Jurkat, Clone E6-1 (cell line): ENCODE measurements at regions not wholly inside any gene's neighbourhood (a gene's known extent, or its start where the extent isn't known, plus 50 kb on each side); places are given as distances from the start of the nearest gene placed in this dataset.
"Not testable (repeated sequence)": the region's sequence is repeated elsewhere in the genome, so short reads cannot be mapped to it uniquely, and the experiment has no call there.

Experiments used
- DNase-seq: peaks from one replicate; pipeline ENCODE4 v3.0.0-alpha.2; 2011; ENCODE audit warnings: low read depth, low spot score
- H3K4me3 ChIP-seq: 2 replicates; pipeline ENCODE4 v1.5.1; 2011; ENCODE audit warnings: mild to moderate bottlenecking, low read length, control low read depth, moderate library complexity

- no peak overlapping the region for H3K4me3 ChIP-seq
- DNase-seq = no peak
Measured at GRCh38 chr10:30176776-30177533, 117.6 kb upstream of the JCAD start.

GRCh38 chr10:30176182-30176581 is 116.8 kb upstream of the JCAD start:
- DNase-seq = no peak
- no peak overlapping the region for H3K4me3 ChIP-seq

- H3K4me3 ChIP-seq = no peak overlapping the region
- DNase-seq = no peak
Measured at GRCh38 chr10:30172673-30173072, 113.3 kb upstream of the JCAD start.

DNA sequence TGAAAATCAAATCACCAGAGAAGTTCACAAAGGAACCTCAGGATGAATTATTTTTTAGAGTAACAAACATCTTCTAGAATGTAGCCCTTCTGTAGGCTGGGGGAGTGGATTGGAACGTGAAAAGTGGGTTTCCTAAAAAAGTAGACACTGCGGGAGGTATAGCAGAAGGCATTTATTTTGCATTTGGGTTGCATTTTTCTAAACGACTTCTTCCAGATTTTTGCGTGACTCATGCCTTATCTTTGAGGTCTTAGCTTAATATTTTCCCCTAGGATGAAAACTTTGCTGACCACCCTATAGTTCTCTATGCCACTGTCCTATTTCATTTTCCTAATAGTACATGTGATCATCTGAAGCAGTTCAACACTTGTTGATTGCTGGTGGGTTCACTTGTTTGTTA is 112.7 kb upstream of the JCAD start:
- DNase-seq = no peak
- H3K4me3 ChIP-seq = no peak overlapping the region

DNA sequence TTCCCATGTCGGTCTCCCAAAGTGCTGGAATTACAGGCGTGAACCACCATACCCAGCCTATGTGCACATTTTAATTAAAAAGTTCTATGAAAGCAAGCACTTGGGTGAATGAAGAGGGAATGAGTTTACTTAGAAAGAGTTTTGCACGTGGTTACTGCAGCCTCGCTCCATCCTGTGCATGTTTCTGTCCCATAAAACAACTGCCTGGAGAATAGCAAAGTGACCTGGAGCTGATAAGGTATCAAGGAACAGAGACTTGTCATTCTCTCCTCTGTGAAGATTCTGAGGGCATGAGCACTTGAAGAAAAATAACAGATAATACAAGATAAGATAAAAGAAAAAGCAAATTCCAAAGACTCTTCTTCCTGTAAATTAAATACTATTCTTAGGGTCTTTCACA is 112.2 kb upstream of the JCAD start:
- no peak for DNase-seq
- no peak overlapping the region for H3K4me3 ChIP-seq

GRCh38 chr10:30170814-30171213 is 111.4 kb upstream of the JCAD start:
- H3K4me3 ChIP-seq = no peak overlapping the region
- no peak for DNase-seq

GRCh38 chr10:30170146-30170545 is 110.8 kb upstream of the JCAD start:
- no peak for DNase-seq
- no peak overlapping the region for H3K4me3 ChIP-seq

- no peak for DNase-seq
- no peak overlapping the region for H3K4me3 ChIP-seq
Measured at GRCh38 chr10:30169342-30169741, 110.0 kb upstream of the JCAD start.

DNA sequence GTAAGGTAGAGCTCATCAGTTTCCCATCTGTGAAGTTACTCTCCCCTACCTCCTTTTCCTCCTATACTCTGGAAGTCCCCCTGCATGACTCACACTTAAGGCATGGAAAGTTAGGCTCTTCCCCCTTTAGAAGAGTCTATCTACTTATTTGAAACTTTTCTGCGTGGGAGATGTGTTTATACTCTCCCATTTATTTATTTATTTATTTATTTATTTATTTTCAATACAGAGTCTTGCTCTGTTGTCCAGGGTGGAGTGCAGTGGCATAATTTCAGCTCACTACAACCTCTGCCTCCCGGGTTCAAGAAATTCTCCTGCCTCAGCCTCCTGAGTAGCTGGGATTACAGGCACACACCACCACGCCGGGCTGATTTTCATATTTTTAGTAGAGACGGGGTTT is 107.5 kb upstream of the JCAD start:
- no peak for DNase-seq
- no peak overlapping the region for H3K4me3 ChIP-seq

DNA sequence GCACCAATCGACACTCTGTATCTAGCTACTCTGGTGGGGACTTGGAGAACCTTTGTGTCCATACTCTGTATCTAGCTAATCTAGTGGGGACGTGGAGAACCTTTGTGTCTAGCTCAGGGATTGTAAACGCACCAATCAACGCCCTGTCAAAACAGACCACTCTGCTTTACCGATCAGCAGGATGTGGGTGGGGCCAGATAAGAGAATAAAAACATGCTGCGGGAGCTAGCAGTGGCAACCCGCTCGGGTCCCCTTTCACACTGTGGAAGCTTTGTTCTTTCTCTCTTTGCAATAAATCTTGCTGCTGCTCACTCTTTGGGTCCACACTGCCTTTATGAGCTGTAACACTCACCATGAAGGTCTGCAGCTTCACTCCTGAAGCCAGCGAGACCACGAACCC is 104.0 kb upstream of the JCAD start:
- DNase-seq, H3K4me3 ChIP-seq: not testable (repeated sequence)

DNA sequence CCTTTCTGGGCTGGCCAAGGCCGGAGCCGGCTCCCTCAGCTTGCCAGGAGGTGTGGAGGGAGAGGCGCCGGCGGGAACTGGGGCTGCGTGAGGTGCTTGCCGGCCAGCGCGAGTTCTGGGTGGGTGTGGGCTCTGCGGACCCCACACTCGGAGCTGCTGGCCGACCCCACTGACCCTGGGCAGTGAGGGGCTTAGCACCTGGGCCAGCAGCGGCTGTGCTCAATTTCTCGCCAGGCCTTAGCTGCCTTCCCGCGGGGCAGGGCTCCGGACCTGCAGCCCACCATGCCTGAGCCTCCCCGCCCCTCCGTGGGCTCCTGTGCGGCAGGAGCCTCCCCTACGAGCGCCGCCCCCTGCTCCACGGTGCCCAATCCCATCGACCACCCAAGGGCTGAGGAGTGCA is 103.4 kb upstream of the JCAD start:
- not testable (repeated sequence) for H3K4me3 ChIP-seq, DNase-seq

GRCh38 chr10:30160271-30160982 is 101.0 kb upstream of the JCAD start:
- no peak for DNase-seq
- no peak overlapping the region for H3K4me3 ChIP-seq

DNA sequence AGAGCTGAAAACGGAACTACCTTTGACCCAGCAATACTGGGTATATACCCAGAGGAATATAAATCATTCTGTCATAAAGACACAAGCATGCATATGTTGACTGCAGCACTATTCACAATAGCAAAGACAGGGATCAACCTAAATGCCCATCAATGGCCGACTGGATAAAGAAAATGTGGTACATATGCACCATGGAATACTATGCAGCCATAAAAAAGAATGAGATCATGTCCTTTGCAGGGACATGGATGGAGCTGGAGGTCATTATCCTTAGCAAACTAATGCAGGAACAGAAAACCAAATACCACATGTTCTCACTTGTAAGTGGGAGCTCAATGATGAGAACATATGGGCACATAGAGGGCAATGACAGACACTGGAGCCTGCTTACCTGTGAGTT is 100.2 kb upstream of the JCAD start:
- not testable (repeated sequence) for H3K4me3 ChIP-seq, DNase-seq

DNA sequence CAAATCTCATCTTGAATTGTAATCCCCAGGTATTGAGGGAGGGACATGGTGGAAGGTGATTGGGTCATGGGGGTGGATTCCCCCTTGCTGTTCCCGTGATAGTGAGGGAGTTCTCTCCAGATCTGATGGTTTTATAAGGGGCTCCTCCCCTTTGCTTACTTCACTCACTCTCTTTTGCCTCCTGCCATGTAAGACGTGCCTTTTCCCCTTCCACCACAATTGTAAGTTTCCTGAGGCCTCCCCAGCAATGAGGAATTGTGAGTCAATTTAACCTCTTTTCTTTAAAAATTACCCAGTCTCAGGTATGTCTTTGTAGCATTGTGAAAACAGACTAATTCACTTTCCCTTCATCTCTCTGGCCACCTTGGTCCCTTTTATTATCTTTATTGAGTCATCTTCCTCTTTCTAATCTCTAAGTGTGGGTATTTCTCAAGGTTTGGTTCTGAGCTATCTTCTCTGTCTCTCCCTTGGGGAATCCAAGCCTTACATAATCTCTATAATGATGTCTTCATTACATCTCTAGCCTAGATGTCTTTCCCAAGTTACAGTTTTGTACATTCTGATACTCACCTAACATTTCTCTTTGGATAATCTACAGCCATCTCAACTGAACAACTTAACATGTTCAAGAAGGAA is 99.1 kb upstream of the JCAD start:
- DNase-seq = no peak
- no peak overlapping the region for H3K4me3 ChIP-seq

- H3K4me3 ChIP-seq = no peak overlapping the region
- no peak for DNase-seq
Measured at GRCh38 chr10:30155401-30155800, 96.0 kb upstream of the JCAD start.

GRCh38 chr10:30154561-30154960 is 95.2 kb upstream of the JCAD start:
- no peak for DNase-seq
- H3K4me3 ChIP-seq = no peak overlapping the region

DNA sequence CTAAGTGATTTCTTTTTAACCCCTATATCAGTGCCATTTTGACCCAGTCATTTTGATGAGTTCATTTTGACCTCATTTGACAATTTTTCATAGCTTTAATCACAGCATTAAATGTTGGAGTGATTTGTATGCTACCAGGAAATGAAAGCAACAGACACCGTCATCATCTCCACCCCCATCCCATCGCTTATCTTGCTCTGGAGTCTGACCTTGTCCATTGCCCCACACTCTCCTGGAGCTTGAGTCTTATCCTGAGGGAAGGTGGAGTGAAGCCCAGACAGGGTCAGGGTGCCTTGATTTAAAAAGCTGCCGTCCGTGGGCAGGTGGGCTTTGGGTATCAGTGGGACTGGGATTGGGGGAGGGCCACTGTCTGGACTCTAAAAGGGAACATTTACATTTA is 94.7 kb upstream of the JCAD start:
- no peak overlapping the region for H3K4me3 ChIP-seq
- DNase-seq = no peak

- no peak overlapping the region for H3K4me3 ChIP-seq
- peak; percentile 24 for DNase-seq
Measured at GRCh38 chr10:30151581-30152389, 92.4 kb upstream of the JCAD start.

- no peak for DNase-seq
- H3K4me3 ChIP-seq = no peak overlapping the region
Measured at GRCh38 chr10:30141423-30141822, 82.0 kb upstream of the JCAD start.
